ENCODE measurements at regions not wholly inside any gene's neighbourhood (a gene's known extent, or its start where the extent isn't known, plus 50 kb on each side); places are given as distances from the start of the nearest gene placed in this dataset.

DNA sequence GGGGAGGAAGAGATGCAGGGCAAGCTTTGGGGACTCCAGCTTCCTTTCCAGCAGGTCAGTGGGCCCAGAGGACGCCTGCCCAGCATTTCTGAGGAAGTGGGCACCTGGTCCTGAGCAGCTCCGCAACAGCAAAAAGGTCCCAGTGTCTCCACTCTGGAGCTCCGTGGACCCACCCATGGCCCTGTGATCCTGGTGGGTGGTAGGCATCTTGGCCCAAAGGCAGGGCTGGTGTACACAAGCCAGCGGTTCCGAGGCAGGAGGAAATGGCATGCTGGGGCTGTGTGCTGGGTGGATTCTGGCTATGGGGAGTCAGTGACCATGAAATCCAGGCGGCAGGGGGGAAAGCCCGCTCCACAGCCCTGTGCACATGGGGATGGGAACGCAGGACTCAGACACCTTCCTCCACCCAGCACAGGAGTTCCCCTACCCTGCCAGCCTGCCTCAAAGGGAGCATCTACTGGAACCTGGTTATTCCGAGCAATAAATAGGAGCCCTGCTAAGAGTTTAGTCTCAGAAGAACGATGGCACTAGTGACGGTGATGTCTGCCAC, 206.0 kb downstream of the GLI2 start:
- no peak for DNase-seq

DNA sequence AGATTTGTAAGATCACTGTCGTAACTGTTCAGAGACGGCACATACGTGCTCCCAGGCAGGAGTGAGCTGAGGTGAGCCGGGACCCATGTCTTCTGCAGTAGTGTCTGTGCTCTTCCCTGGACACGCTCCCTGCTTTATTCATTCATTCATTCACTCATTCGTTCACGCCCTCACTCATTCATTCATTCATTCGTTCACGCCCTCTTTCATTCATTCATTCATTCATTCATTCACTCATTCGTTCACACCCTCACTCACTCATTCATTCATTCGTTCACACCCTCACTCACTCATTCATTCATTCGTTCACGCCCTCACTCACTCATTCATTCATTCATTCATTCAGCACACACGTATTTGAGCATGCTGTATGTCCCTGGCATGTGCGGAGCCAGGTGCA, 207.0 kb downstream of the GLI2 start:
- DNase-seq, result no peak

DNA sequence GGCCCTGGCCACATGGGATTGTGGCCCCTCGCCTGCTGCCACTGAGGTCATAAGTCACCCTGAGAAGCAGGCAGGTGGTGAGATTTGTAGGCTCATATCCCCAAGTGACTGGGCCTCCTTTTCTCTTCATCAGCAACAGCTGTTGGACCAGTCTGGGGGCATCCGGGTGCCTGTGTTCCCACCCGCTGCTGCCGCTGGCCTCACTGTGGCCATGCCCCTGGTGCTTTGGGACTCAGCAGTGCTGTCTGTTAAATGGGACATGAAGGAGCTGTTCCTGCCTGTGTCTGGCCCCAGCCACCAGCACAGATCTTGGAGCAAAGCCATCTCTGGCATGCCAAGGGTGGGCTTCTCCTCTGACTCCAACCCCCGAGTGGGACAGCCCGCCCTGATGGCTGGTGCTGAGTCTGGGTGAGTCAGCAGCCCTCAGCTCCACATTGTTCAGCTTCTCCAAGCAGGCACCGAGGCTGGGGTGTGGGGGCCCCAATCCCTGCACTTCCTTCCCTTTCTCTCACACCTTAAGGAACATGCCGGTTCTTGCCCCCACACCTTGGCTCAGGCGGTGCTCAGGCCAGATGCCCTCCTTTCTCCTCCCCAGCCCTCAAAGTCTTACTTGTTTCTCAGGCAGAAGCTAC, 207.9 kb downstream of the GLI2 start:
- DNase-seq, result no peak

DNA sequence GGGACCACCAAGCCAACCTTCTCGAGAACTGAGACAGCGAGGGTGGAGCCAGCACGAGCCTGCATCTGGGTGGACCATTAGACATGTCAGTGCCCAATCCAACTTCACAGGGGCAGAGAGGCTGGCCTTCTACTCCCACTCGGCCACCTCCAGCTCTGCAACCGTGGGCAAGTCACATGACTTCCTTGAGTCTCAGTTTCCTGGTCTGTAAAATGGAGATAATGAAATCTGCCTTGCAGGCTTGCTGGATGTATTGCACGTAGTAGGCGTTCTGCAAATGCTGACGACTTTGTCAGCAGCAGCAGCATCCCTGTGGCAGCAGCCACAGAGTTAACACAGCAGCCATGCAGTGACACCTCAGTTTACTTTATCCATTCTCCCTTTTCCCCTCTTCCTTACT, 208.9 kb downstream of the GLI2 start:
- no peak for DNase-seq

DNA sequence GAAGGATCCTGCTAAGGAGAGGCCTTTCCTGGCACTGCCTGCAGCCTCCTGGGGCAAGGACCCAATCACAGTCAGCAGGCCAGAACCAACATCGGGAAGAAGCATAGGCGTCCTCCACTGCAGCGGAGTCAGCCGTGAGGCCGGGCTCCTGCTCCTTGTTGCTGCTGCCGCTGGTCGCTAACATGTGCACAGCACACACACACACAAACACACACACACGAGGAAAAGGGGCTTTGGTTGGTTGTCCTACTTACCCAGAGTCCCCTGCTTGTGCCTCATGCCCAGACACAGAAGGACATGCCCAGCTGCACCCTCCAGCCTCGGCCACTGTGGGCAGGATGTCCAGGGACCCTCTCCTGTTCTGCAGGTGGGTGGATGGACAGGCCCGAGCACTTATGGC, 209.4 kb downstream of the GLI2 start:
- no peak for DNase-seq

DNA sequence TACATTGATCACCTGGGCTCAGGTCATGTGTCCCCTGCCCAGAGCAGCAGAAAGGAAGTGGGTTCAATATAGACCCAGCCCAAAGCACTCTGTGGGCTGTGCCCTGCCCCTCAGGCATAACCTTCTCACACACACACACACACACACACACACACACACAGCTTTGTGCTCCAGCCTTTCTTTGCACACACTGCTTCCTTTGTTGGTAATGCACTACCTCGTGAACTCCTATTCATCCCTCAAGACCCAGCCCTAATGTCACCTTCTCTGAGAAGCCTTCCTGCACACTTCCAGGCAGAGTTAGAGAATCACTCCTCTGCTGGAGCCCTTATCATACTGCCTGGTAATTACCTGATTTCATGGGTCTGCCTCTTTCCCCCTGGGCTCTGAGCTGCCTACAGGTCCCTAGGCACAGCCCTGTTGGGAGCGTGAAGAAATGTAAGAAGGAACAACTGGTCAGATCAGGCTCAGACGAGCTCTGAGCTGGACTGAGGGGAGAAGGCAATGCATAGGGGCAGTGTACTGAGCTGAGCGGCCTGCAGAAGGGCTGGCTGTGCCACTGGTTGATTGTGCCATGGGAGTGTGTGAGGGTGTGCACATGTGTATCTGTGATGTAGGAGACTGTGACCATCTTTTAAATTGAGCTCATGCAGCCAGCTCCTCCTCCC, 210.3 kb downstream of the GLI2 start:
- no peak for DNase-seq

DNA sequence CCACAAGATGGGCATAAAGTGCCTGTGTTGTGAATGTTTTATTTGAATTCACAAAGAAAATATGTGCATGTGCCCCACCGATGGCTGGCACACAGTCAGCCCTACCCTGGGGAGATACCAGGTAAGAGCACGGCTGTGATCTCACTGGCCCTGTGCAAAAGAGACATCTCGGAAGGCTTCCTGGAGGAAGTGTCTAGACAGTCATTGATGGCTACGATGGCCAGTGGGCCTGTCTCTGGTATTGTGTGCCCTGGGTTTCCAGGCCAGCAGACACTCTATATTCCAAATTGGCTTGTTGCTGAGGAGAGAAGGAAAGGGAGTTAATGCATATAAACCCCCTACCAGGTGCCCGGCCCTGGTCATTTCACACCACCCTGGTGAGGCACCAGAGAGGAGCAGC, 211.7 kb downstream of the GLI2 start:
- no peak for DNase-seq

DNA sequence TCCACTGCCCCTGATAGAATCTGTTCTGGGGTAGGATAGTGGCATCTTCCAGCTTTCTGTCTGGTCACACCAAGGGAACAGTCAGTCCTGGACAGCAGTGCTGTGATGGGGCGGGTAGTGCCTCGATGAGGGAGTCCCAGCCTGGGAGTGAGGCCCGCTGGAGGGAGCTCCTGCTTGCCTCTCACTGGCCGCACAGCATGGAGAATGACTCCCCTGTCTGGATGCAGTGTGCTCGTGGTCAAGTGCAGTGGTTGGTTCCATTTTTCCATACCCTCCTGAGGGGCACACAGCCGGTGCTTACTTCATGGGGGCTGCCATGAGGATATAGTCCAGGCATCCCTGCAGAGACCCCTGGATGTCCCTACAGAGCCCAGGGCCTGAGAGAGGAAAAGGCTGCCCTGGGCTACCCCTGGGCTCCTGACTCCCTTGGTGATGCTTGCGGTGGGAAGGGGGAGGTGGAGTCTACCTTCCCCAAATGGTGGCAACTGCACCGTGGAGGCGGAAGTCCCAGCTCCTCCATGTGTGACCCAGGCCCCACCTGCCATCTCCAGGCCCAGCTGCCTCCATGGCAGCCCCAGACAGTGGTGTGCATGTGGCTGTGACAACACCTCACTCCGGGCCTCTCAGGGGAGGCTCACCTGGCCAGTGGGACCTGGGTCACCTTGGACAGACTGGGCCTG, 212.5 kb downstream of the GLI2 start:
- no peak for DNase-seq

DNA sequence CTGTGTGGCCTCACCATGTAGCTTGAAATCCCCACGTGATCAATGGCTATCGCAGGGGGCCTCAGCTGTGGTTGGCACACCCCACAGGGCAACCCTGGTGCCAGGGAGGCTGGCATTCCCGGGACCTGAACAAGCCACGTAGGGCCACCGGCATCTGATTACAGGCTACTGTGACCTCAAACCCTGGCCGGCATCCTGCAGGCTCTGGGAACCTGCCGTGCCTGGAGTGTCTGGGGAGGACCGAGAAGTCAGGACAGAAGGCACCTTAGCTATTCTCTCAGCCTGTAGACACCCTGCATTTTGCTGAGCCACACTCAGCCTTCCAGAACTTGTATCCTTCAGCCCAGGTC, 213.0 kb downstream of the GLI2 start:
- DNase-seq, result no peak

DNA sequence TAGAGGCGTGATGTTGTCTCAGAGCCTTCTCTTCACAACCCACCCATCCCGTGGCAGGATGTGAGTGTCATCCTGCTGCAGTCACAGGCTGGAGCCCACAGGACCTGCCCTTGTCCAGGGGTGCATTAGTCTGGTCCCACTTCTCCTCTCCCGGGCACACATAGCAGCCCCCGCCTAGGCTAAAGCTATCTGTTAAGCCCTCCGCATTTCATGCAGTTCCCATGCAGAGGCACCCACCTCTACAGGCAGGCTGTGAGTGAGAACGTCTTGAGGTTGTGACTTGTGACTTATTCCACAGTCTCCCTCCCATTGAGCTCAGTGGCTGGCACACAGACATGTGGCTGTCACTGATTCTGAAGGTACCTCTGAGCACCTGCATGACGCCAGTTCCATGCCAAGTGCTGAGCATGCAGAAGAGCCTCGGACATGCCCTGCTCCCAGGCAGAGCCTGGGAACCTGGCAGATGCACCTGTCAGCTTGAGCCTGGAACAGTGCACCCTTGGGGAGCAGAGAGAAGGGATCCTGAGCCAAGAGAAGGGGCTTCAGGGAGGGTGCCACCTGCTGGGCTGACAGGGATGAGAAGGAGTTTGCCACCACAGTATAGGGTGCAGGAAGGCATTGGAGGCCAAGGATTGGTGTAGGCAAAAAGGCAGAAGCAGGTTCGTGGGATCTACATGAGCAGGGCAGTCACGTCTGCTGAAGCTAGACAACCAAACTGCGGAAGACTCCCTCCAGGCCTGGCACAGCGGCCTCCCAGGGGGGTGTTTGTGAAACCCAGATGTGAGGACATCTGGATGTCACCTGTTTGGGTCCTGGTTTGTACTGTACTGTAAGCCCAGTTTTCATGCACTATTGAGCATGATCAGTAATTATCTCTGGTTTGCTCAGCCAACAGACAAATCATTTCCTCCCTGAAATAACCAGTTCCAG, 213.6 kb downstream of the GLI2 start:
- DNase-seq, result peak; percentile 41

DNA sequence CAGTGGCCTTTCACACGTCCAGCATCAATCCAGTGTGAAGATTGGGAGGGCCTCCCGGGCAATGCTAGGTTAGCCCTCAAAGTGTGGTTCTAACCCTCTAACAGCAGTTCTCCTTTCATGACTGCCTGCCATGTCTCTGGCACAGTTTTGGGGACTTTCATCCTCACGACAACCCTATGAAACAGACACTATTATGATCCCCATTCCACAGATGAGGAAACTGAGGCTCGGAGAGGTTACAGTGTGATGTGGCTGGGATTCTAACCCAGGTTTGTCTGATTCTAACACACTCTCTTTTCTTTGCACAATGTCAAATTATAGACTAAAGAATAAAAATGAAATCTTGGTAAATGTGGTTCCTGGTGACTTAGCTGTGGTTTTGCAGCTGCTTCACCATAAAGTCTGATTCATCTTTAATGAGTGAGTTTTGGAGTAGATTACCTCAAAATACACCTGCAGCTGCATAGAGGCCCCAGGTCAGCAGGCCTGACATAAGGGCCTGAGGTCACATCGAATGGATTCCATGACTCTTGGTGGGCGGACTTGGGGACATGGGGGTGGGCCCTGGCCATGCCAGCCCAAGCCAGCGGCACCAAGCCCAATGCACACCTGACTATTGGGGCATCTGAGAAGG, 214.4 kb downstream of the GLI2 start:
- no peak for DNase-seq

DNA sequence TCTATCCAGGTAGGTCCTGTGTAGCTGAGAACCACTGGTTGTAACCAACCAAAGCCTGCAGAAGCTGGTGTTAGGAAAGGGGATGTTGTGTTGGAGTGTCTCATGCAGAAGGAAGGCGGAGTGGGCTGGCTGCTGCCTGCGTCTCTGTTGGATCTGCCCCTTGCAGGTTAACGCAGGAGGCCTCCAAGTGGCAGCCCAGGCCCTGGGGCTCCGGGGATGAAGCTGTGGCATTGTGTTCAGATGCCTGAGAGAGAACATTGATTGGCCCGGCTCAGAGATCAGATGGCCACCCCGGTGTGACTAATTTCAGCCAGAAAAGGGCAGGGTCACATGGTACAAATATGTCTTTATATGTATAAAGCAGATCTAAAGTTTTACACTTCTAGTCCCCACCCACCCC, 216.0 kb downstream of the GLI2 start:
- DNase-seq, result no peak

DNA sequence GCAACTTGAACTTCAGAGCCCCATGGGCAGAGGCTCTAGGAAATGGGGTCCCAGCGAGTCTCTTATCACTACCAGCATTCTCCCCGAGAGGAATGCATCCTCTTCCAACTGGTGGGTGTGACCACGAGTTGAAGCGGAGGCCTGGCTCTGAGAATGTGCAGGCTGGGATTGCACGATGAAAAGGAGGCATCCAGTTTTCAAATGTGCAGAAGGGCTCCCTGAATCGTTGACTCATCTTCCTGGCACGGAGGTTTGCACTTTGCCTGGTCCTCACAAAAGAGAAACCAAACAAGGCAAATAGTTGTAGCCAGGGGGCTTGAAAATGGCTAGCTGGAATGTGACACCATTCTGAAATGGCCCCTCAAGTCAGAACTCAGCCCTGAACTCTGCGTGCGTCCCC, 216.7 kb downstream of the GLI2 start:
- DNase-seq, result no peak

DNA sequence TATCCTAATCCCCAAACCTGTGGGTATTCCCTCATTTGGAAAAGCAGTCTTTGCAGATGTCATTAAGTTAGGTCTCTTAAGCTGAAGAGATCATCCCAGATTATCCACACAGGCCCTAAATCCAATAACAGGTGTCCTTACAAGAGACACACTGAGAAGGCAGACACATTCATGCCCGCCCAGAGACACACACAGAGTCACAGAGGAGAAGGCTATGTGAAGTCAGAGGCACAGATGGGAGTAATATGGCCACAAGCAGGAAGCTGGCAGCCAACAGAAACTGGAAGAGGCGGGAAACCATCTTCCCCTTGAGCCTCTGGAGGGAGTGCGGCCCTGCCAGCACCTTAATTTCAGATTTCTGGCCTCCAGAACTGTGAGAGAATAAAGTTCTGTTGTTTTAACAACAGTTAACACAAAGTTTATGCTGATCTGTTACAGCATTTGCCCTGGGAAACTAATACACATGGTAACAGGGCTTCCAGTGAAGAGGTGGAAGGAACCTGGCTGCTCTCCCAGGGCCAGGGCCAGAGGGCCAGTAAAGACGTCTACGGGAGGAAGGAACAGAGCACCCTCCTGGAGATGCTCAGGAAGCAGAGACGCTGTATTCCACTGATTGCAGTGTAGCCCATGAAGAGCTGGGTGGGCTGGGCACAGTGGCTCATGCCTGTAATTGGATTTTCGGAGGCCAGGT, 217.5 kb downstream of the GLI2 start:
- DNase-seq, result no peak

DNA sequence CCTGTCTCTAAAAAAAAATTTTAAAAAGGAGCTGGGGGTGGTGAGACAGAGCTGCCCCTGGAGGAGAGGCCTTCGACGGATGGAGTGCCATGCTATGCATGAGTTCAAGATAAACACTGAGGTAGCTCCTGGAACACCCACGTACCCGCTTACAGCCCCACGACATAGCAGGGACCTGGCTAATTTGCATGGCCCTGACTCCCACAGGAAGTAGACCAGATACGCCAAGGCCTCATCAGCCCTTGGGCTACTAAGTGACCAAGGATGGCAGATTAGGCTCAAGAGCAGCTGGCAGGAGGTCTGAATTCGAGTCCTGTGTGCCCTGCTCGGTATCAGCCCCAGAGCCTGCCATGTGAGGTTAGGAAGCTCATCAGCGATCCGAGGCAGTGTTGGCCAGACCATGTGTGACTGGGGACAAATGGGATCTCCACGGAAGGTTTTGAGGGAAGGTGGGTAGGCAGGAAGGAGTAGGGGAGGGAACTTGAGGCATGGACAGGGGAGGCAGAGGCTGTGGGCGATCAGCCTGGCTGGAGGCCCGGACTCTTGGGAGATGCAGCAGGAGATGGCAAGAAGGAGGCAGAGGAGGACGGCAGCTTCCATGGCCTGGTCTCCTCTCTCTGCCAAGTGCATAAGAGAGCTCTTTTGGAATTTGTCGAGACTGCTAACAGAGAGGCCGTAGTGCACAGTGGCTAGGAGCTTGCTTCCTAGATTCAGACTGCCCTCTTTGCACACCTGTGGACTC, 218.3 kb downstream of the GLI2 start:
- no peak for DNase-seq

DNA sequence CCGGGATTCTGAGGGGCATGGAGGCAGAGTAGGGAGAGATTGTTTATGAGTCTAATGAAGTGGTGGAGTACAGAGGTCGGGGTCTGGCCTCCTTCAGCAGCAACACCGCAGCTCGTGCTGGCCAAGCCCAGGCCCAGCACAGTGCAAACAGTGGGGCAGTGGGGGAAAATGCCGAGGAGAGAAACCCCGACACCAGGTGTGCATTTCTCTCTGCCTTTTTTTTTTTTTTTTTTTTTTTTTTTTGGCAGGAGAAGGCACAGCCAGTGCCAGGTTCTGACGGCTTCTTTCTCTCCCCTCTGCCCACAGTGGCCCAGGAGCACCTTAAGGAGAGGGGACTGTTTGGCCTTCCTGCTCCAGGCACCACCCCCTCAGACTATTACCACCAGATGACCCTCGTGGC, 219.3 kb downstream of the GLI2 start:
- no peak for DNase-seq

DNA sequence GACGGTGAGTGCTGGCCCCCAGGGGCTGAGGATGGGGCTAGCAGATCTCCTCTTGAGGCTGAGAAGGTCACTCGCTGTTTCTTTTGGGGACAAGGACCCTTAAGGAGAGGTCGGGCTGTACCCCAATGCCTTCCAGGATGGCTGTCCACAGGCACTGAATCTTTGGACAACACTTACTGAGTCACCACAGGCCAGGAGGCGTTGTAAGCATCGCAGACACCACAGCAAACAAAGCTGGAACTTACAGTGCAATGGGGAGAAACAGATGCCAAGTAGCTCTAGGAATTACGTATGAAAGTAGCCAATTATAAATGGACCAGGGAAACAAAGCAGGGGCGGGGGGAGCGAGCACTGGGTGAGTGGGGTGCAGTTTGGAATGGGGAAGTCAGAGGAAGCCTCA, 219.8 kb downstream of the GLI2 start:
- DNase-seq, result no peak

DNA sequence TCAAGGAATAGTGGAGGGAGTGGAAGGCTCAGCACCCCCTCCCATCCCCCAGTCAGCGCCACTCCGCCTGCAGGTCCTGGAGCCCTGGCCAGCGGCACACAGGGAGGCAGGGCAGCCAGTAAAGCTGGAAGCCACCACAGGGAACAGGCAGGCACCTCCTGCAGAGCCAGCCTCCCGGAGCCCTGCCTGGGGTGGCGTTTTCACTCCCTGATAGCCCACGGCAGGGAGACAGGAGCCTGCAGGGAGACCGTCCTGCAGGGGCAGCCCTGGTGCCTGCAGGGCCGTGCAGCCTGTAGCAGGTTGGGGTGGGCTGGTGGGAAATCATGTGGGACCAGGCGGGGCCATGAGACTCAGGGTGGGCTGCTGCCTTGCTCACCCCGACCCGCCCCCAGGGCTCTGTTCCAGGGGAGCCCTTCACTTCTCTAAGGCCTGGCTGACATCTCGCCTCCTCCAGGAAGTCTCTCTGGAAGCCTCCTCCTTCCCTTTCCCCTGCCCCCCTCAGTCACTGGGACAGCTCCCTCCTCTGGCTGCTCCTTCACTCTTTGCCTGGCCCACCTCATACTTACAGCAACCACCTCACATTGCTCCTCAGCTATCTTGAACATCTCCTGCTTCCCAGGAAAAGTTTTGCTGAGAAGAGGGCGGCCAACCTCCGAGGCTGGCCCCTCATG, 221.0 kb downstream of the GLI2 start:
- DNase-seq, result no peak

DNA sequence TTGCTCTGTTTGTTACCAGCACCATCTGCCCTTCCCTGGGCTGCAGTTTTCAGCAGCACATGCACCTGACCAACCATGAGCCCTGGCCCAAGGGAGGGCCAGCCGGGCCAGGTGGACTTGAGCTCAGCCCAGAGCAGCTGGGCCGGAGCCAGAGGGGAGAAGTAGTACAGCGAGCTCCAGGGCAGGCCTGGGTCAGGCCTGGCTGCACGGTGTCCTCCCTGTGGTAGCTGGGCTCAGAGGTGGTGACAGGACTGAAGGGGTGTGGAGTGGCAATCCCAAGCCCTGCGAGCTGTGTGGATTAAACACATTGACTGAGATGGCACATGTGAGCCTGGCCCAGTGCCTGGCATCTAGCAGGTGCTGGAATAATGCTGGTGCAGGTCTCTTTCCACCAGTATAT, 222.2 kb downstream of the GLI2 start:
- no peak for DNase-seq

DNA sequence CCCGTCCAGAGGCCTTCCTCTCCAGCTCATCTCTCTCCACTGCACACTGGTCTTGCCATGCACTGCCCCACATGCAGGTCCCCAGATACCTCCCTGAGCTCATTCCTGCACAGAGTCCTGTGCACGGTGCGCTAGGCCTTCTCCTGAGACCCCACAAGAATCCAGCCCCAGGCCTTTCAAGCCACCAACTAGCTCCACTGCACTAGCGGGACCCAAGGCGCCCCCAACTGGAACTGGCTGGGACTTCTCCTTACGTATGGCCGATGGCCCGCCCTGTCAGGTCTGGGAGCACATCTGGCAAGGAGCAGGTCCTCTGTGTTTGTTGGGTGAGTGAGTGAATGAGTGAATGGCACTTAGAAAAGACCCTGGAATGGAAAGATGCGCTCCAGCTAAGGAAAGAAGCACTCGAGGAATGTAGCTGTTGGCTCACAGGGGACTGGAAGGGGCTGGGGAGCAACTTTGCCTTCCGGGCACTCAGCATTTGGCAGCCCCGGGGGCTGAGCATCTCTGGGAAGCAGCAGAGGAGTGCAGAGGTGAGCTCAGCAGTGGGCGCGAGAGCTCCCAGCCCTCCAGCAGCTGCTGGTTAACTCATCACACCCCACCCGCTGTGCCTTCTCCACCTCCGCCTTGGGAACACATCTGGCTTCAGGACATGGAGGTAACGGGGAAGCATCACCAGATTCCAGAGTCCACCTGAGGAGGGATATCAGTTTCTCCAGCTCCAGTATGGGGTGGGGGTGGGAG, 223.1 kb downstream of the GLI2 start:
- no peak for DNase-seq

Data from NCI-H1694 (cell line).